Fibroblast of skin of left quadriceps (primary cell): ENCODE measurements at regions not wholly inside any gene's neighbourhood (a gene's known extent, or its start where the extent isn't known, plus 50 kb on each side); places are given as distances from the start of the nearest gene placed in this dataset.

Experiments
- DNase-seq, 2 experiments: peaks; one replicate each; pipeline ENCODE4 v3.0.0-alpha.2; 2013; ENCODE audit warnings: low read depth in 2 of 2

DNA sequence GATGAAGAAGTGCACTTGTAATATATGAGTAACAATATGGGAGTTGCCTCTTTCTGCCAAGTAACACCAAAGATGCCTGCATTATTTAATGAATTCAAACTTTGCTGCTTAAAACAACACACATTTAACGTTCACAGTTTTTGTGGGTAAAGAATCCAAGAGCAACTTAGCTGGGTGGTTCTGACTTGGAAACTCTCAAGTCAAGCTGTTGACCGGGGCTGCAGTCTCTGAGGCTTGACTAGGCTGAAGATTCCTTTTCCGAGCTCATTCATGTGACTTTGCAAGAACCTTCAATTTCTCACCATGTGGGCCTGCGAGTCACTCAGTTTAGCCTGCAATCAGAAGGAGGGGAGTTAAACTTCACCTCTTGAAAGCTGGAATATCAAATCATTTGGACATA lies 53.0 kb upstream of the TRPC7 start:
- no peak for DNase-seq
